ENCODE measurements at regions not wholly inside any gene's neighbourhood (a gene's known extent, or its start where the extent isn't known, plus 50 kb on each side); places are given as distances from the start of the nearest gene placed in this dataset.

GRCh38 chrX:9162698-9163097, 128.8 kb upstream of the FAM9B start:
- H3K36me3 ChIP-seq (ENCODE audit: insufficient read depth, low read length) = no peaks in the 10 kb centered on the region
- no peak overlapping the region for H3K9ac ChIP-seq (ENCODE audit: low read length)
- no peak overlapping the region for H3K4me3 ChIP-seq (ENCODE audit: low read length)
- H3K4me2 ChIP-seq (ENCODE audit: low read length) = no peak overlapping the region
- H3K27me3 ChIP-seq (ENCODE audit: insufficient read depth, low read depth, low read length) = no peaks in the 10 kb centered on the region
- no peaks in the 10 kb centered on the region for H4K20me1 ChIP-seq (ENCODE audit: insufficient read depth)
- H3K27ac ChIP-seq (ENCODE audit: low read length) = no peak overlapping the region
- no peak overlapping the region for H2AFZ ChIP-seq (ENCODE audit: low read depth, low read length)
- H3F3A ChIP-seq (ENCODE audit: insufficient read depth, low read length, poor library complexity, severe bottlenecking) = no peaks in the 10 kb centered on the region
- H3K9me2 ChIP-seq (ENCODE audit: insufficient read depth, low read length) = no peaks in the 10 kb centered on the region
- H3K9me3 ChIP-seq (ENCODE audit: low read length) = no peaks in the 10 kb centered on the region
- no peak for TF ChIP-seq SMC3 (conservative IDR thresholded peaks at IDR 0.05; ENCODE audit: poor library complexity)
- no peak for TF ChIP-seq EZH2 (IDR thresholded peaks at IDR 0.05; ENCODE audit: borderline replicate concordance, insufficient read depth, low read length, poor library complexity, severe bottlenecking)
- no peaks in the 10 kb centered on the region for H3K79me2 ChIP-seq (replicated peaks; ENCODE audit: insufficient read depth, low read length)

GRCh38 chrX:9163214-9163709, 129.3 kb upstream of the FAM9B start:
- Histone ChIP-seq H3K27me3 (ENCODE audit: insufficient read depth, low read depth, low read length) (no peaks in the 10 kb centered on the region), H3K9me2 (ENCODE audit: insufficient read depth, low read length) (no peaks in the 10 kb centered on the region), H3F3A (ENCODE audit: insufficient read depth, low read length, poor library complexity, severe bottlenecking) (no peaks in the 10 kb centered on the region), H3K36me3 (ENCODE audit: insufficient read depth, low read length) (no peaks in the 10 kb centered on the region), H3K27ac (ENCODE audit: low read length) (no peak overlapping the region), H3K9ac (ENCODE audit: low read length) (no peak overlapping the region), H3K4me3 (ENCODE audit: low read length) (no peak overlapping the region), H3K9me3 (ENCODE audit: low read length) (no peaks in the 10 kb centered on the region), H2AFZ (ENCODE audit: low read depth, low read length) (no peak overlapping the region), H4K20me1 (ENCODE audit: insufficient read depth) (no peaks in the 10 kb centered on the region), H3K4me2 (ENCODE audit: low read length) (no peak overlapping the region), H3K79me2 (replicated peaks; ENCODE audit: insufficient read depth, low read length) (no peaks in the 10 kb centered on the region)
- TF ChIP-seq MXI1 (conservative IDR thresholded peaks at IDR 0.05; ENCODE audit: poor library complexity, severe bottlenecking) (no peak), EP300 (conservative IDR thresholded peaks at IDR 0.05; ENCODE audit: poor library complexity, severe bottlenecking) (no peak), TAF1 (IDR thresholded peaks at IDR 0.05; ENCODE audit: low read depth) (no peak), EZH2 (IDR thresholded peaks at IDR 0.05; ENCODE audit: borderline replicate concordance, insufficient read depth, low read length, poor library complexity, severe bottlenecking) (no peak), REST (IDR thresholded peaks at IDR 0.05; ENCODE audit: borderline replicate concordance) (no peak), POLR2AphosphoS5 (IDR thresholded peaks at IDR 0.05) (no peak), SMC3 (conservative IDR thresholded peaks at IDR 0.05; ENCODE audit: poor library complexity) (no peak), RAD21 (conservative IDR thresholded peaks at IDR 0.05) (no peak), CTCF (IDR thresholded peaks at IDR 0.05; ENCODE audit: poor library complexity, severe bottlenecking) (no peak)

GRCh38 chrX:9164086-9164485, 130.2 kb upstream of the FAM9B start:
- H2AFZ ChIP-seq (ENCODE audit: low read depth, low read length) = no peak overlapping the region
- H3K27ac ChIP-seq (ENCODE audit: low read length) = no peak overlapping the region

More at GRCh38 chrX:9164086-9164485, 130.2 kb upstream of the FAM9B start:
- no peak overlapping the region for H3K4me2 ChIP-seq (ENCODE audit: low read length)
- no peaks in the 10 kb centered on the region for H3F3A ChIP-seq (ENCODE audit: insufficient read depth, low read length, poor library complexity, severe bottlenecking)
- no peaks in the 10 kb centered on the region for H3K36me3 ChIP-seq (ENCODE audit: insufficient read depth, low read length)
- H3K79me2 ChIP-seq (replicated peaks; ENCODE audit: insufficient read depth, low read length) = no peaks in the 10 kb centered on the region
- no peaks in the 10 kb centered on the region for H3K9me2 ChIP-seq (ENCODE audit: insufficient read depth, low read length)
- no peaks in the 10 kb centered on the region for H3K9me3 ChIP-seq (ENCODE audit: low read length)
- no peaks in the 10 kb centered on the region for H4K20me1 ChIP-seq (ENCODE audit: insufficient read depth)
- no peak overlapping the region for H3K9ac ChIP-seq (ENCODE audit: low read length)
- no peaks in the 10 kb centered on the region for H3K27me3 ChIP-seq (ENCODE audit: insufficient read depth, low read depth, low read length)
- no peak overlapping the region for H3K4me3 ChIP-seq (ENCODE audit: low read length)
- TF ChIP-seq CTCF (IDR thresholded peaks at IDR 0.05; ENCODE audit: poor library complexity, severe bottlenecking) (no peak), TAF1 (IDR thresholded peaks at IDR 0.05; ENCODE audit: low read depth) (no peak)
